Chondrocyte (in vitro differentiated cells): ENCODE measurements at regions not wholly inside any gene's neighbourhood (a gene's known extent, or its start where the extent isn't known, plus 50 kb on each side); places are given as distances from the start of the nearest gene placed in this dataset.

Experiments used
- DNase-seq: peaks from one replicate; pipeline ENCODE4 v3.0.0; 2021; ENCODE audit warnings: mixed read lengths, low spot score
- H3K27ac Mint-ChIP-seq: one replicate; pipeline ENCODE4 v1.8.0; 2021; ENCODE audit warnings: mild to moderate bottlenecking, moderate library complexity, mixed read lengths; ENCODE audit not compliant: unreplicated experiment
- H3K27me3 Mint-ChIP-seq: 2 replicates; pipeline ENCODE4 v1.8.0; 2021; ENCODE audit warnings: low read depth, mixed read lengths
- H3K36me3 Mint-ChIP-seq: 2 replicates; pipeline ENCODE4 v1.8.0; 2021; ENCODE audit warnings: low read depth, mixed read lengths
- H3K4me1 Mint-ChIP-seq: 2 replicates; pipeline ENCODE4 v1.8.0; 2021; ENCODE audit warnings: low read depth, mild to moderate bottlenecking, mixed read lengths
- H3K4me3 Mint-ChIP-seq: one replicate; pipeline ENCODE4 v1.8.0; 2021; ENCODE audit warnings: mild to moderate bottlenecking, moderate library complexity, mixed read lengths; ENCODE audit not compliant: unreplicated experiment
- H3K9me3 Mint-ChIP-seq: 2 replicates; pipeline ENCODE4 v1.8.0; 2021; ENCODE audit warnings: low read depth, mixed read lengths
- CTCF ChIP-seq: fragments of 200-600 bp; sonication (generic); IDR thresholded peaks from 2 replicates; pipeline ENCODE4 v1.5.0; 2021; ENCODE audit warnings: antibody characterized with exemption, mild to moderate bottlenecking, moderate library complexity

DNA sequence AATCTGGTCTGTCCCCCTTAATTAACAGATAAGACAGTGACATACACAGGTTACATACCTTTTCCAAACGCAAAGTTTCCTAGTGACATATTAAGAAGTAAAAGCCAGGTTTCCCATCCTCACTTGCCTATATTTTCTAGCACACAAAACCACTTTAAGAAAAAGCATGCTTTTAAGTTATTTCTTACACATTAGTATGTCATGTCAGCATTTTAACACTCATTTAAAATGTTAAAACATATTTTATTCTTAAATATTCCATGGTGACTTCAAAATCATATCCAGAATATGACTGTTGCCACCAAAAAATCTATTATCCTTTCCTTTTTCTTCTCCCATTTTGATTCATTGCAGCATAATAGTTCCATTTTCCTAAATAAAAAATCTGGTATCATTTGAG is 1830.2 kb downstream of the STIM2 start:
- no peak for DNase-seq
- no peak overlapping the region for H3K27ac Mint-ChIP-seq
- no peaks in the 10 kb centered on the region for H3K36me3 Mint-ChIP-seq
- H3K27me3 Mint-ChIP-seq, result no peaks in the 10 kb centered on the region
- H3K9me3 Mint-ChIP-seq, result no peaks in the 10 kb centered on the region
- H3K4me1 Mint-ChIP-seq, result no peaks in the 10 kb centered on the region
- no peak overlapping the region for H3K4me3 Mint-ChIP-seq
- TF ChIP-seq CTCF, result no peak

DNA sequence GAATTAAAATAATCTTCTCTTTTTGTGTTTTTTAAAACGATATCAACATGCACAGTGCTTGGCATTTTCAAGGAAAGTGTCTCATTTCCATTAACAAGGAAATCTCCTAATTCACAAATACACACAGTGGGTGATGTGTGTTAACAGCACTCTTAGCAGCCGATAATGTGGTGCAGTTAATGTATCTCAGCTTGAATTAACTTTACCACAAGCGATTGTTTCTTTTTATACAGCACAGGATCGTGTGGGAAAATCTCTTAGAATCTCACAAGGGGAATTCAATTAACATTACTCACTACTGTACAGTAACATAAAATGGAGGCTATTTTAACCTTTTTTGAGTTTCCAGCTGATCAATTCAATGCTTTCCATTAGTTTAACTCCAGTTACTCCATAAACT is 1841.9 kb downstream of the STIM2 start:
- Mint-ChIP-seq H3K27ac (no peak overlapping the region), H3K4me3 (no peak overlapping the region), H3K4me1 (no peaks in the 10 kb centered on the region), H3K36me3 (no peaks in the 10 kb centered on the region), H3K27me3 (no peaks in the 10 kb centered on the region), H3K9me3 (peaks cover 4% of the 10 kb centered on the region)
- no peak for DNase-seq
- TF ChIP-seq CTCF, result no peak

DNA sequence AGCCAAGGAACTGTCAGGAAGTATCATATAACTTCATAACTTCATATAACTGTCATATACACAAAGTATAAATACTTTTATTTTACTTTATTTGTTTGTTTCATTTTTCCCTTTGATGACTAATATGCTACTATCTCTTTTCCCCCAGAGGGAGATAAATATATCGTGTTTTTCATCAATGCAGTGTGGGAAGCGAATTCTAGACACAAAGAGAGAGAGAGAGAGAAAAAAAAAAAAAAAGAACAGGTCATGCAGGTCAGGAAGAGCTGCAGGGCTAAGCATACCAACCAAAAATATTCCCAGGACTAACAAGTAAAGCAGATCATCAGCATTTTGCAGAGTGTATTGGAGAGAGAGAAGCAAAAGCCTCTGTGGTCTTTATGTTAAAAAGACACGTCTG is 1849.2 kb downstream of the STIM2 start:
- TF ChIP-seq CTCF, result no peak
- no peaks in the 10 kb centered on the region for H3K36me3 Mint-ChIP-seq
- H3K27me3 Mint-ChIP-seq, result no peaks in the 10 kb centered on the region
- H3K4me3 Mint-ChIP-seq, result no peak overlapping the region
- H3K27ac Mint-ChIP-seq, result no peak overlapping the region
- peaks cover 11% of the 10 kb centered on the region for H3K9me3 Mint-ChIP-seq
- DNase-seq, result no peak
- H3K4me1 Mint-ChIP-seq, result peaks cover 6% of the 10 kb centered on the region

DNA sequence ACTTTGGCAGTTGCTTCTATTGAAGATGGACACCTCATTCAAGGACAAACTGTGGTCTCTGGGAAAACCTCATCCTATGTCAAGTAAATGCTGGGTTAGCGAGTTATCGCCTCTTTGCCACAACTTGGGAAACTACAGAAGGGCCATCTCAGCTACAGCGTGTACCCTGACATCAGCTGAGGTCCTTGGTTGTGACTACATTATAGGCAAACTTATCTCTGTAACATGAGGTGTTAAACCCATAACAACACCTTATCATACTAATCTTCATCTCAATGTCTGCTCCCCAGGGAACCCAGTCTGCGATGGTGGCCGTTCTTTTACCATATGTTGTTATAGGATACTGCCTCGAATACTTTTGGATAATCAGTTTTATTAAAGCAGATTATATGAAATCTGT is 1862.7 kb downstream of the STIM2 start:
- no peak overlapping the region for H3K27ac Mint-ChIP-seq
- no peak overlapping the region for H3K4me3 Mint-ChIP-seq
- no peaks in the 10 kb centered on the region for H3K27me3 Mint-ChIP-seq
- TF ChIP-seq CTCF, result no peak
- H3K9me3 Mint-ChIP-seq, result no peaks in the 10 kb centered on the region
- H3K36me3 Mint-ChIP-seq, result no peaks in the 10 kb centered on the region
- H3K4me1 Mint-ChIP-seq, result no peaks in the 10 kb centered on the region
- DNase-seq, result no peak

DNA sequence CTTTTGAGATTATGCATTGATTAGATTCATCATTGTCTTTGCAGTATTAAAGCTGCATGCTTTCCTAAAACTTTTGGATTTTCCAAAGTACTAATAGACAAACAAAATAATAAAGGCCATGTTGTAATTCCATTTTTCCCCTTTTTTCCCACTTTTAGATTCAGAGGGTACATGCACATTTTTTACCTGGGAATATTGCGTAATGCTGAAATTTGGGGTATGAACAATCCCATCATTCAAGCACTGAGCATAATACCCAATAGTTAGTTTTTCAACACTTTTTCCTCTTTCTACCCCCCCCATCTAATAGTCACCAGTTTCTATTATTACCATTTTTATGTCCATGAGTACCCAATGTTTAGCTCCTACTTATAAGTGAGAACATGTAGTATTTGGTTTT is 1863.6 kb downstream of the STIM2 start:
- Mint-ChIP-seq H3K4me1 (no peaks in the 10 kb centered on the region), H3K36me3 (no peaks in the 10 kb centered on the region), H3K27ac (no peak overlapping the region), H3K9me3 (no peaks in the 10 kb centered on the region), H3K4me3 (no peak overlapping the region), H3K27me3 (no peaks in the 10 kb centered on the region)
- no peak for TF ChIP-seq CTCF
- DNase-seq, result no peak
